GM18520 (cell line): ENCODE measurements at regions not wholly inside any gene's neighbourhood (a gene's known extent, or its start where the extent isn't known, plus 50 kb on each side); places are given as distances from the start of the nearest gene placed in this dataset.
A peak's percentile ranks its signal among the peaks of the same experiment; 100 is the strongest.

ENCODE experiments used
- ATAC-seq: cut with Tn5 transposase; IDR thresholded peaks from one replicate; pipeline ENCODE4 v1.9.1; 2021; ENCODE audit not compliant: unreplicated experiment

- ATAC-seq, result no peak
Observed at GRCh38 chr1:95370691-95371562, 136.9 kb downstream of the RWDD3 start.

GRCh38 chr1:95371666-95372282, 137.8 kb downstream of the RWDD3 start:
- no peak for ATAC-seq

DNA sequence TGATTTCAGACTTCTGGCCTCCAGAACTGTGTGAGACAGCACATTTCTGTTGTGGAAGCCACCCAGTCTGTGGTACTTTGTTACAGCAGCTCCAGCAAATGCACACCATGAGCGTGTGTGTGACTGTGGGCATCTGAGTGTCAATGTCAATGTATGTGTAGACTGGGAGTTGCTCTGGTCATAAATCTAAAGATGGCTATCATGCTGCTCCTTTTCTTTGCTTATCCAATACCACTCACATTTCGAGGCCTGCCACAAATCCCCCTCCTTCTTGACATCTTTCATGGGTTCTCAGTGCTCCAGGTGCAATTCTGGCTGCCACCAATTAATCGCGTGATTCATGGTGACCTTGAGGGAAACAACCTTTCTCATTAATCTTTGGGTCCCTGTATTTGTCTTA, 141.2 kb downstream of the RWDD3 start:
- ATAC-seq, result no peak

GRCh38 chr1:95380909-95381308, 146.9 kb downstream of the RWDD3 start:
- ATAC-seq, result no peak

DNA sequence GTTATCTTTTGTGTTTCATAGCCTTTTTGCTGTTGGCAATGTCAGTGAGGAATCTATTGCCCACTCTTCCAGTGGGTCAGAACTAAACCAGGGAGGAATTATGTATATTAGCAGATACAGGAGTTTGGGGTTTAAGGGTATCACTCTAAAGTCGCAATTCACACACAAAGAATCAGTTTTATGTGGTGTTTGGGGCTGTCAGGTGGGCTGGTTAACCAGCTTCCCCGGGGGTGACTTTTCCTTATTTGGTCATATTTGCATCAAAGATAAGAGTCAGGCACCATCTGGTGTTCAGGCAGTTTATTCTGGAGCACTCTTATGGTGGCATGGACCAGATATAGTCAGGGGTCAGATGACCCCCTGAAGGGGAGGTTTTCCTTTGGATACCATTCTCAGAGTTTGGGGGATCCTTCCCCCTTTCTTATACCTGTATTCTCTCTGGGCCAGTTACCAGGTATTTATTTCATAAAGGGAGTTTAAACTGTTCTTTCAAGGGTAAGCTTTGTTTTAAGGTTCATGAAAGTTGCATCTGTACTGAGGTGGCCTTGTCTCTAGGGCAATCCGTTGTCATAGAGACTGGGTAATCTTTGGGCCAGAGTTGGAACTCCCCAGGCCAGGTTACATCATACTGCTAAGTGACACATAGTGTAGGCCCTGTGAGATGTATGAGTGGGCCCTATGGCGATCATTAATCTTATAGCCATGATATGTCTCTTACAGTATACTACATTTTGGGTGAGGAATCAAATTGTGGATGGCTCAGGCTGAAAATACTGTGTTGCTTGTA, 148.2 kb downstream of the RWDD3 start:
- ATAC-seq, result peak; percentile 65

- no peak for ATAC-seq
Observed at GRCh38 chr1:95383111-95383510, 149.1 kb downstream of the RWDD3 start.

- no peak for ATAC-seq
Observed at GRCh38 chr1:95384567-95384966, 150.6 kb downstream of the RWDD3 start.

DNA sequence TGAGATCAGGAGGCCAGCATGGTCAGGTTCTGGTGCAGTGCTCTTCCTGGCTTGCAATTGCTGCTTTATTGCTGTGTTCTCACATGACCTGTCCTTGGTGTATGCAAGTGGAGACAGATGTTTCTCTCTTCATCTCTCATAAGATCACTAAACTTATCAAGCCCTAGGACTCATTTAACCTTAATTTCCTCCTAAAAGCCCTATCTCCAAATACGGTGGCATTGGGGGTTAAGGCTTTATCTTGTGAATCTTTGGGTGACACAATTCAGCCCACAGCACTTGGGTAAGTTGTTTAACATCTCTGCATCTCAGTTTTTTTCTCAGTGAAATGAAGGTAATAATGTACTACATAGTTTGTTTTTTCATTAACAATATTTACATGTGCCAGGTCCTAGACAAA, 152.4 kb downstream of the RWDD3 start:
- no peak for ATAC-seq

- no peak for ATAC-seq
Observed at GRCh38 chr1:95386915-95387314, 152.9 kb downstream of the RWDD3 start.

GRCh38 chr1:95388031-95388430, 154.0 kb downstream of the RWDD3 start:
- ATAC-seq, result no peak

GRCh38 chr1:95393434-95393833, 159.4 kb downstream of the RWDD3 start:
- ATAC-seq, result no peak

DNA sequence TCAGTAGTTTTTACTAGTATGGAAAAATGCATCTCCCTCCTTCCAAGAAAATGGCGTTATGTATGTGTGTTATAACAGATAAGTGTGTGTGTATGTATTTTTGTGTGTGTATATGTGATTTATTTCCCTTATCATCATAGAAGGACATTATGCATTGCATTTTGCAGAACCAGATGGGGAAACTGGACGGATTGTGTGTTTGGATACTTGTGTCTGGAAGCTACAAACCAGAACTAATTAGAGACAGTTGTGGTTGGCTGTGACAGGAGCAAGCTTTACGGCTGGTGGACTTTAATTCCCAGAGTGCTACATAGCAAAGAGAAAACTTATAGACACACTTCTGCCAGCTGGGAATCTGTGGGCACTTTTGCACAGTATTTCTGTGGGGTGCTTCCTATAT, 162.5 kb downstream of the RWDD3 start:
- ATAC-seq, result no peak

DNA sequence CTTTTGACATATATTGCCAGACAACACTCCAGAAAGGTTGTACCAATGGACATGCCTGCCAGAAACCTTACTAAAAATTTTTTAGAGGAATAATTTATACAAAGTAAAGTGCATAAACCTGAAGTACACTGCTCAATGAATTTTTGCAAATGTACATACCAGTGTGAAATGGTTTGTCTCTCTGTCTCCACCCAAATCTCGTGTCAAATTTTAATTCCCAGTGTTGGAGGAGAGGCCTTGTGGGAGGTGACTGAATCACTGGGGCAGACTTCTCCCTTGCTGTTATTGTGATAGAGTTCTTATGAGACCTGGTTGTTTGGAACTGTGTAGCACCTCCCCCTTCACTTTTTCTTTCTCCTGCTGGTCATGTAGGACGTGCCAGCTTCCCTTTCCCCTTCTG, 168.8 kb downstream of the RWDD3 start:
- no peak for ATAC-seq

DNA sequence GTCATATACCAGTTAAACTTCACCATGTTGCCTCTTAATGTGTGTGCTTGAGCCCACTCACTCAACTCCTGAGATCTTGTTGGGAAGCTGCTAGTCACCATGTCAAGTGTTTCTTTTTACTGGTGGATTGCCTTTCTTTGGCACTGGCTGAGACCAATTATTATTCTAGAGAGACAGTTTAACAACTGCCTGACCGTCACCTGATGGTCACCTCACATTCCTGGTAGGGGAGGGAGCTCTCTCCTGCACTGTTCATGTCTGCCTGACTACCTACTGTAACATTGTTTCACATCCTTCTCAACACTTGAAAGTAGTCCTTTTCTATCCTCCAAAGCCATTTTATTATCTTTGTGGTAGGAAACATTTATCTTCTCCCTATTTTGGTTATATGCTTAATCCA, 172.3 kb downstream of the RWDD3 start:
- ATAC-seq, result no peak

DNA sequence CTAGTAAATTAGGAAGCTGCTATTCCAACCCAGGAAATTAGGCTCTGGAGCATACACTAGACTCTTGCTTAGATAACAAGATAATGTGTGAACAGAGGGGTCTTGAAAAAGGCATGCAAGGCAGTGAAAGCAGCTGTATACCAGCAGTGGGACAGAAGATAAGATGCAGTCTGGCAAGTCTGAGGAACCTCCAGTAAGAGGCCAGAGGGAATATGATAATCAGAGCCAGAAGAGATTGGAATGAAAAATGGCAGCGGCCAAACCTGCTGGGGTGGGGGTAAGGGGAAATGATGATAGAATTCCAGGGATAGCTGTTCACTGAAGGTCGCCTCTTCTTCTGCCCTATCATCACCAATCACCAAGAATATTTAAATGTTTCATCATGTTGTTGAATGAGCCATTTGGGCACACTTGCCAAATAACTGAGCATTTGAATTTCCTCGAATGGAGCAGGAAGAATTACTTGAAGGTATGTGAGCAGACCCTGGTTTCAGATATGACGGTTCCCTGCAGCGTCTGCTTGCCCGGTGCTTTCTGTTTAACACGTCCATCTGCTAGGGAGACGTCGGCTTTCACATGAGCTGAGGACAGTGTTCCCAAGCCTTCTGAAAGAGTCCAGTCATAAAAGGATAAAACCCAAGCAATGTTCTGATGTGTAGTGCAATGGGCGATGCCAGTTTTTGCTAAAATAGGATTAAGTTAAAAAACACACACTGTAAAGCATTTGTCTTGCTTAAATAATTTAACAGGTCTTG, 173.3 kb downstream of the RWDD3 start:
- ATAC-seq, result no peak

DNA sequence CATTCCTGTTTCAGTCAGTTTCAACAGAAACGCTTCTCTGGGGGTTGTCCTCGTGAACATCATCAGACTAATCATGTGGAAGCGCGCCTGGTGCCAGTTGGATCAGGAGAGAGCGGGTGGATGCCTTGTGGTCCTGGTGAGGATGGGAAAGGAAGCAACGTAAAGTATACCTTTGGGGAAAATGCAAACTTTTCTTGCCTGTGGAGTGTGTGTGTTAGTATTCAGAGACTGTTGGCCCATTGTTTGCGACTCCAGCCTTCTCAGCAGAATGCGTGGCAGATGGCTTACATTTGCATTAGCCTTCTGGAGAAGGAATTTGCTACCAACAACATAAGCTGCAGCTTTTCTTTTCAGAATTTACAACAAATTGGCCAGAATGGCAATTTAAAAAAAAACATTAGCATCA, 173.9 kb downstream of the RWDD3 start:
- ATAC-seq, result no peak

DNA sequence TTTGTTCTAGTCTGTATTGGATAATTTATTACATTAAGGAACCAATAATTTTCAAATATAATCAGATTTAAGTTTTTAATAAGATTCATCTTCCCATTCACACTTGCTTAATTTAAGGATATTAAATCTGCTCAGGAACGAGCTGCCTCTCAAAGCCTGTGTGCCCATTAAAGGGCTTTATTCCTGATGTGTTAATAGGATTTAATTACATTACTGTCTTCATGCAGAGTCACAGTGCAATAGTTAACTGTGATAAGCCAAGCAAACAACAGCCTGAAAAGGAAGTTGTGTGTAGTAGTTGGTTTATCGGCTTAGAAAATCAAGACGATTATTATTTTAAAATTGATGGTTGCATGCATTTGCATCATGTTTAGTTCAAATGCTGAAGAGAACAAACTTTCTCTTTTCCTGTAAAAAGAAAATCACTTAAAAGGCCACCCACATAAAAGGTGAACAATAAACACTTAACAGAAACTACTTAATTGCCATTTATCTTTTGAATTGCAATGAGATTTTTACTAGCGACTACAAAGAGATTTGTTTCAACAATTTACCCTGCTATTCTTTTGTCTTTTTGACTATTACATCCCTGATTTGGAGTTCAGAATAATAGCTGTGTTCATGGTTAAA, 174.6 kb downstream of the RWDD3 start:
- no peak for ATAC-seq

DNA sequence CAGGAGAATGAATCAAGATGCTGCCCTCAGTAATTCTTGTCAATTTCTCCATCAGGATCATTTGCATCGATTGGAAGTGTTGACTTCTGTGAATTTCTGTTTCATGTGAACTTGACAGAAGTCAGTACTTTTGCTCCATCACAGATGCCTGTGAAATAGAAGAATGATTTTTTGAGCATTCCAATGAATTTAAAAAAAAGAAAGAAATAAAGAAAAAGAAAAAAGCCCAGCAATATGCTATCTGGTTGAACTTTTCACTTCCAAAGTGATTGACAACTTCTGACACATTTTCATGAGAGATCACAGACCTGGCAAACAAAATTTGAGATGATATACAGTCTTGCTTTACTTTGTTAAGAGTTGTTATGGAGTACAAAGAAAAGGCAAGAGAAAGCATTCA, 175.3 kb downstream of the RWDD3 start:
- no peak for ATAC-seq

DNA sequence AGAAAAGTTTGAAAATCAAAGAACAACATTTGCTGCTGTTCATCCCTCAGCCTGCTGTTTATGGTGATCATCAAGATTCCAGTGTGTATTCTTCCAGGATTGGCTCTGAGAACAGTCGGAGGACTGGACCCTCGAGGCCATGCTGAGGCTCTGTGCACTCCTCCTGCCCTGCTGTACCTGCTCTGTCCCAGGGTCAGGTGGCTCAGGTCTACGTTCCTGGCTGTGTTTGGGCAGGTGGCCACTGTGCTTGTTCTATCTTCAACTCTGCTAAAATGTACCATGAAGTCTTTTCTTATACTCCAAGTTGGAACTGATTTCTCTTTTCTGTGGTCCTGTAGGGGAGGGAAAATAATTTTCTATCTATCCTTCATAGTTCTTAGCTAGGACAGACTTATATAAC, 175.9 kb downstream of the RWDD3 start:
- no peak for ATAC-seq

DNA sequence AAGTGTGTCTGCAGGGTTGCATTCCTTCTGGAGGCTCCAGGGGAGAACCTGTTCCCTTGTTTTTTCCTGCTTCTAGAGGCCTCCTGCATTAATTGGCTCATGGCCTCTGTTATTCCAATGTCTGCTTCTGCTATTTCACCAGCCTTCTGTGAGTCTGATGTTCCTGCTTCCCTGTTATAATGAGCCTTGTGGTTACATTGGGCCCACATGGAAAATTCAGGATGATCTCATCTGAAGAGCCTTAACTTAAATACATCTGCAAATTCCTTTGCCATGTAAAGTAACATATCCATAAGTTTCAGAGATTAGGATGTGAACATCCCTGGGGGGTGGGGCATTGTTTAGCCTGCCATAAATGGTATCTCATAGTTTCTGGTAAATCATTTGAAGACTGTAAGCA, 181.1 kb downstream of the RWDD3 start:
- ATAC-seq, result no peak

GRCh38 chr1:95426772-95427171, 192.8 kb downstream of the RWDD3 start:
- no peak for ATAC-seq
